ENCODE measurements at regions not wholly inside any gene's neighbourhood (a gene's known extent, or its start where the extent isn't known, plus 50 kb on each side); places are given as distances from the start of the nearest gene placed in this dataset.

DNA sequence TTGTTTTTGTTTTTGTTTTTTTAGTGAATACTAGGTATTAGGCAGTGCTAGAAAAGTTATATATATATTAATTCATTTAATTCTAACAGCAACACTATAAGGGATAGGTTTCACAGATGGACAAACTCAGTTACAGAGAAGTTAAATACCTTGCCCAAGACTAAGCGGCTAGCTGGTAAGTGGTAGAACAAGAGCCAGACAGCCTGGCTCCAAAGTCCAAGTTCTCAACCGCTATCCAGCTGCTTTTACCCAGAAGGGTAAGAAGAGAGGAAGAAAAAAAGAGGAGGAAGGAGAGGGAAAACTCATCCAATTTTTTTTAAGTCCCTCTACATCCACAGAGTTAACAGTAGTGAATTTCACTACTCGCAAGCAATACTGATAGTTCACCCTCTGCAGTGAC is 217.0 kb downstream of the SPRY2 start:
- Histone ChIP-seq H3K4me1 (ENCODE audit: control insufficient read depth, insufficient read depth, low read length) (peaks cover 6% of the 10 kb centered on the region), H3K9ac (ENCODE audit: extremely low read depth, low read length, poor library complexity, severe bottlenecking) (no peak overlapping the region), H3K9me3 (ENCODE audit: control insufficient read depth, low read length) (no peaks in the 10 kb centered on the region), H3K4me3 (ENCODE audit: low read length) (no peak overlapping the region), H3K36me3 (ENCODE audit: control insufficient read depth, insufficient read depth, low read length) (no peaks in the 10 kb centered on the region), H3K27ac (ENCODE audit: low read depth, low read length) (no peak overlapping the region), H3K27me3 (ENCODE audit: control insufficient read depth, insufficient read depth, low read length, poor library complexity, severe bottlenecking) (no peaks in the 10 kb centered on the region)
- no peak for DNase-seq
- WGBS, 2 experiments (ENCODE audit: insufficient coverage in 1 of 2, insufficient read length in 1 of 2): 96 to 100% methylated on average over 1 to 3 of the region's 3 CpGs
- H3K27me3 Mint-ChIP-seq (ENCODE audit: insufficient read depth): no peaks in the 10 kb centered on the region
- H3K9me3 Mint-ChIP-seq: no peaks in the 10 kb centered on the region
- H3K27ac Mint-ChIP-seq: no peak overlapping the region
- peaks cover 27% of the 10 kb centered on the region for H3K4me1 Mint-ChIP-seq
- no peak overlapping the region for H3K4me3 Mint-ChIP-seq
- TF ChIP-seq, protein P1, sequence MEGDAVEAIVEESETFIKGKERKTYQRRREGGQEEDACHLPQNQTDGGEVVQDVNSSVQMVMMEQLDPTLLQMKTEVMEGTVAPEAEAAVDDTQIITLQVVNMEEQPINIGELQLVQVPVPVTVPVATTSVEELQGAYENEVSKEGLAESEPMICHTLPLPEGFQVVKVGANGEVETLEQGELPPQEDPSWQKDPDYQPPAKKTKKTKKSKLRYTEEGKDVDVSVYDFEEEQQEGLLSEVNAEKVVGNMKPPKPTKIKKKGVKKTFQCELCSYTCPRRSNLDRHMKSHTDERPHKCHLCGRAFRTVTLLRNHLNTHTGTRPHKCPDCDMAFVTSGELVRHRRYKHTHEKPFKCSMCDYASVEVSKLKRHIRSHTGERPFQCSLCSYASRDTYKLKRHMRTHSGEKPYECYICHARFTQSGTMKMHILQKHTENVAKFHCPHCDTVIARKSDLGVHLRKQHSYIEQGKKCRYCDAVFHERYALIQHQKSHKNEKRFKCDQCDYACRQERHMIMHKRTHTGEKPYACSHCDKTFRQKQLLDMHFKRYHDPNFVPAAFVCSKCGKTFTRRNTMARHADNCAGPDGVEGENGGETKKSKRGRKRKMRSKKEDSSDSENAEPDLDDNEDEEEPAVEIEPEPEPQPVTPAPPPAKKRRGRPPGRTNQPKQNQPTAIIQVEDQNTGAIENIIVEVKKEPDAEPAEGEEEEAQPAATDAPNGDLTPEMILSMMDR (conservative IDR thresholded peaks at IDR 0.05): no peak
- no peaks in the 10 kb centered on the region for H3K36me3 Mint-ChIP-seq (ENCODE audit: low read depth)

DNA sequence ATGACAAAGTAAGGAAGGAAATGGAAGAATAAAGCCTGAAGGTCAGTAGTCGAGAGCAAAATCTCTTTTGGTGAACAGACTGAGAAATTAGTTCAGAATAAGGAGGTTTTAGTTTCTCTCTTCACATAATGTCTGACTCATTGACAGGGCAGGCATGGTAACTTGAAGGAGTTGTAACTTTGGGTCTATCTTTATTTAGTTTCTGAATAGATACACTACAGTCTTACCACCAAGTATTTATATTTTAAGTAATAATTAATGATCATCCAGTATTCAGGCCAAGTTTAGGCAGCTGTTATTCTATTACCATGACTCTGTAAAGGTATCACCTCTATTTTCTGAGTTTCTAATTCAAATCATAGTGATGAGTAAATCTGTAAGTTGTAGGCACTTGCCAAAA is 219.9 kb downstream of the SPRY2 start:
- 83 to 84% methylated on average over 1 of the region's 1 CpG for WGBS, 2 experiments (ENCODE audit: insufficient coverage in 1 of 2, insufficient read length in 1 of 2)
- Histone ChIP-seq H3K36me3 (ENCODE audit: control insufficient read depth, insufficient read depth, low read length) (no peaks in the 10 kb centered on the region), H3K9ac (ENCODE audit: extremely low read depth, low read length, poor library complexity, severe bottlenecking) (no peak overlapping the region), H3K9me3 (ENCODE audit: control insufficient read depth, low read length) (no peaks in the 10 kb centered on the region), H3K27me3 (ENCODE audit: control insufficient read depth, insufficient read depth, low read length, poor library complexity, severe bottlenecking) (no peaks in the 10 kb centered on the region), H3K4me1 (ENCODE audit: control insufficient read depth, insufficient read depth, low read length) (no peaks in the 10 kb centered on the region), H3K4me3 (ENCODE audit: low read length) (no peak overlapping the region), H3K27ac (ENCODE audit: low read depth, low read length) (no peak overlapping the region)
- DNase-seq: no peak
- Mint-ChIP-seq H3K9me3 (no peaks in the 10 kb centered on the region), H3K4me1 (peaks cover 9% of the 10 kb centered on the region), H3K27me3 (ENCODE audit: insufficient read depth) (no peaks in the 10 kb centered on the region), H3K4me3 (no peak overlapping the region), H3K36me3 (ENCODE audit: low read depth) (no peaks in the 10 kb centered on the region), H3K27ac (no peak overlapping the region)
- TF ChIP-seq, protein P1 (conservative IDR thresholded peaks at IDR 0.05): no peak

DNA sequence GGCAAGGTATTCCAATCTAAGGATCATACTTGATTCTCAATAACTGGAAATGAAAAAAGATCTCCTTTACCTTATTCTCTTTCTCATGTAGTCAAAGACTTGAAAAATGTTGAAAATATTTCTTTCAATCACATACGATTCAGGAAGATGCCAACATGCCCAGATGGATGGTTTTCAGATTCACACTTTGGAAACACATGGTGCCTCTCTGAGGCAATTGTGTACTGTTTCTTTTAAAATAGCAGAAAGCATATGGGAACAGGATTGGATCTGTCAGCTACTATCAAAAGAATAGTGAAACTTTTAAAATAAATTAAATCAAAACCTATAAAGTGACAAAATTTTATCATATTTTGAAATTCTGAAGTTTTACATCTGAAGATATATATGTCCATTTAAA is 222.4 kb downstream of the SPRY2 start:
- no peaks in the 10 kb centered on the region for H3K27me3 Mint-ChIP-seq (ENCODE audit: insufficient read depth)
- TF ChIP-seq, protein P1 (conservative IDR thresholded peaks at IDR 0.05): no peak
- no peak overlapping the region for H3K27ac Mint-ChIP-seq
- no peak for DNase-seq
- H3K4me3 Mint-ChIP-seq: no peak overlapping the region
- no peak overlapping the region for H3K4me3 ChIP-seq (ENCODE audit: low read length)
- no peak overlapping the region for H3K27ac ChIP-seq (ENCODE audit: low read depth, low read length)
- no peaks in the 10 kb centered on the region for H3K36me3 ChIP-seq (ENCODE audit: control insufficient read depth, insufficient read depth, low read length)
- H3K4me1 Mint-ChIP-seq: no peaks in the 10 kb centered on the region
- WGBS, 2 experiments (ENCODE audit: insufficient coverage in 1 of 2, insufficient read length in 1 of 2): 91% methylated on average over 1 of the region's 1 CpG; no CpG with 5 or more reads in 1 of the 2 experiments
- H3K27me3 ChIP-seq (ENCODE audit: control insufficient read depth, insufficient read depth, low read length, poor library complexity, severe bottlenecking): no peaks in the 10 kb centered on the region
- no peaks in the 10 kb centered on the region for H3K4me1 ChIP-seq (ENCODE audit: control insufficient read depth, insufficient read depth, low read length)
- no peaks in the 10 kb centered on the region for H3K9me3 Mint-ChIP-seq
- no peaks in the 10 kb centered on the region for H3K36me3 Mint-ChIP-seq (ENCODE audit: low read depth)
- H3K9me3 ChIP-seq (ENCODE audit: control insufficient read depth, low read length): no peaks in the 10 kb centered on the region
- no peak overlapping the region for H3K9ac ChIP-seq (ENCODE audit: extremely low read depth, low read length, poor library complexity, severe bottlenecking)
